Tibial artery (tissue), 4 donors: ENCODE measurements at regions not wholly inside any gene's neighbourhood (a gene's known extent, or its start where the extent isn't known, plus 50 kb on each side); places are given as distances from the start of the nearest gene placed in this dataset.

Source experiments
- DNase-seq, 2 donors: peaks; one replicate each; pipeline ENCODE4 v3.0.0-alpha.2; 2019
- H3K27ac ChIP-seq, 2 donors: fragments of 200-600 bp; sonication (generic) in 1 of 2; 1 replicate in 1 of 2; 2 replicates in 1 of 2; pipeline ENCODE4 v1.5.1; 2018 to 2019; ENCODE audit warnings: mild to moderate bottlenecking in 1 of 2
- H3K27me3 ChIP-seq, 2 donors: fragments of 200-600 bp; sonication (generic) in 1 of 2; one replicate each; pipeline versions ENCODE4 v1.5.1 to v1.6.0; 2016 to 2019
- H3K36me3 ChIP-seq, 3 donors: fragments of 200-600 bp; sonication (generic) in 2 of 3; one replicate each; pipeline ENCODE4 v1.5.1; 2016 to 2019; ENCODE audit warnings: mild to moderate bottlenecking in 2 of 3
- H3K4me1 ChIP-seq, 4 donors: fragments of 200-600 bp; sonication (generic) in 2 of 4; 1 replicate in 3 of 4; 2 replicates in 1 of 4; pipeline ENCODE4 v1.5.1; 2016 to 2019
- H3K4me3 ChIP-seq, 2 donors: fragments of 200-600 bp; sonication (generic) in 1 of 2; 1 replicate in 1 of 2; 2 replicates in 1 of 2; pipeline ENCODE4 v1.5.1; 2018 to 2019; ENCODE audit warnings: mild to moderate bottlenecking in 2 of 2
- H3K9me3 ChIP-seq, 3 donors: fragments of 200-600 bp; sonication (generic) in 1 of 3; one replicate each; pipeline ENCODE4 v1.5.1; 2016 to 2019
- intact Hi-C: fragments of 100-400 bp; cut with DNase I; formaldehyde crosslinking; loops from one replicate; pipeline ENCODE4 v1.15.0; 2023; ENCODE audit warnings: low total_unique reads
- TF ChIP-seq, protein P1 (sequence below), 2 experiments: fragments of 200-600 bp in 1 of 2; fragments of 450-650 bp in 1 of 2; IDR thresholded peaks; one replicate each; pipeline ENCODE4 v1.5.1; 2017 to 2019; ENCODE audit warnings: antibody characterized with exemption in 2 of 2, mild to moderate bottlenecking in 1 of 2, moderate library complexity in 1 of 2

DNA sequence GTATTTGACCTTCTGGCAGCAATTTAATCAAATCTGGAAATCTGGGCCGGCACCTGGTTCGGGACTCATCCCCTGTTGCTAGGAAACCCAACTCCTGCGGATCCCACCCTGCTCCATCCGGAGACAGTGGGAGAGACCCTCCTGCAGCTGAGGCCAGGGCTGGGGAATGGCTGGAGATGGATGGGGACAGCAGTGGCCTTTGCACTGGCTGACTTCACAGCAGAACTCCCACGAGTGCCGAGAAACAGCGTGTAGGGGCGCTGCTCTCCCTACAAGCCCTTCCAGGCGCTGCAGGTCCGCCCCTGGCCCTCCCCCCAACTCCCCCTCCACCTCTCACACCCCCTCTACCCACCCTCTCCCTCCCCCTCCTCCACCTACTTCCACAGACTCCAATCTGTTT lies 105.8 kb upstream of the PPP1R26 start:
- intact Hi-C loops = no loop called here
- H3K4me1 ChIP-seq = no peaks in the 10 kb centered on the region
- H3K27me3 ChIP-seq = peaks cover 0 to 69% of the 10 kb centered on the region in 2 donors

DNA sequence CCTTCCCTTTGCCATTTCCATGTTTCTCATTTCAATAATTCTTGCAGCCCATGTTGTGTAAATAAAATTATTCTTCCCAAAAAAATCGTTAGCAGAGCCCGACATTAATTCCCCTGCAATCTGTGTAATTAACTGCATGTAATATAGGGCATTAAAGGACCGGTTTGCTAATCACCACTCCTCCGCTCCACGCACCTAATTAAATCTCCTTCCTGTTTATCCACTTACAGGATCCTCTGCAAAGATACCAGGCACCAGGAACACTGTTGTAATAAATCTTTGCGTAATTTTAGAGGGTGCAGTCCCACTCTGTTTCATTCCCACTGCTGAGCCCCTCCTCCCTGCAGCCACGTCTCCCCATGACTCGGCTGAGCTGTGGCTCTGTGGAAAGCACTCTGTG lies 105.0 kb upstream of the PPP1R26 start:
- intact Hi-C loops = no loop called here
- H3K27ac ChIP-seq = no peak overlapping the region
- no peaks in the 10 kb centered on the region for H3K4me1 ChIP-seq
- no peaks in the 10 kb centered on the region for H3K9me3 ChIP-seq
- DNase-seq = no peak
- peaks cover 0 to 67% of the 10 kb centered on the region in 2 donors for H3K27me3 ChIP-seq
- no peak overlapping the region for H3K4me3 ChIP-seq
- no peaks in the 10 kb centered on the region for H3K36me3 ChIP-seq
- TF ChIP-seq, protein P1, sequence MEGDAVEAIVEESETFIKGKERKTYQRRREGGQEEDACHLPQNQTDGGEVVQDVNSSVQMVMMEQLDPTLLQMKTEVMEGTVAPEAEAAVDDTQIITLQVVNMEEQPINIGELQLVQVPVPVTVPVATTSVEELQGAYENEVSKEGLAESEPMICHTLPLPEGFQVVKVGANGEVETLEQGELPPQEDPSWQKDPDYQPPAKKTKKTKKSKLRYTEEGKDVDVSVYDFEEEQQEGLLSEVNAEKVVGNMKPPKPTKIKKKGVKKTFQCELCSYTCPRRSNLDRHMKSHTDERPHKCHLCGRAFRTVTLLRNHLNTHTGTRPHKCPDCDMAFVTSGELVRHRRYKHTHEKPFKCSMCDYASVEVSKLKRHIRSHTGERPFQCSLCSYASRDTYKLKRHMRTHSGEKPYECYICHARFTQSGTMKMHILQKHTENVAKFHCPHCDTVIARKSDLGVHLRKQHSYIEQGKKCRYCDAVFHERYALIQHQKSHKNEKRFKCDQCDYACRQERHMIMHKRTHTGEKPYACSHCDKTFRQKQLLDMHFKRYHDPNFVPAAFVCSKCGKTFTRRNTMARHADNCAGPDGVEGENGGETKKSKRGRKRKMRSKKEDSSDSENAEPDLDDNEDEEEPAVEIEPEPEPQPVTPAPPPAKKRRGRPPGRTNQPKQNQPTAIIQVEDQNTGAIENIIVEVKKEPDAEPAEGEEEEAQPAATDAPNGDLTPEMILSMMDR (IDR thresholded peaks at IDR 0.05) = no peak

More for the DNA sequence above, 105.8 kb upstream of the PPP1R26 start:
- no peak for DNase-seq
- TF ChIP-seq, protein P1 (IDR thresholded peaks at IDR 0.05) = no peak
- H3K27ac ChIP-seq = no peak overlapping the region
- H3K9me3 ChIP-seq = no peaks in the 10 kb centered on the region
- H3K36me3 ChIP-seq = no peaks in the 10 kb centered on the region
- no peak overlapping the region for H3K4me3 ChIP-seq

DNA sequence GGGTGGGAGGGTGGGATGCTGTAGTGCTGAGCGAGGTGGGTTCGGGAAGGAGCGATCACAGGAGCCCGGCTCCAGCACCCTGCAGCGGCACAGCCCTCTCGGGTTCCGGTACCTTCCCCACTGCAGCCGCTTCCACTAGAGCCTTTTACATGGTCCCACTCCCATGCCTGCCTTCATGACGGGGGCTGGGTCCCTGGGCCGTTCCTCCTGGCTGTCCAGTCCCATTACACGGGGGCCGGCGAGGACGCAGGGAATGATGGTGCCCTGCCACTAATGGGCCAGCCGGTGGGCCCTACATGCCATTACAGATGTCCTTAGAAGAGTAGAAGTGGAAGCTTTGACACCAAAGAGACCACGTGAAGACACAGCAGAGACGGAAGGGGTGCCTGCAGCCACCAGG lies 104.6 kb upstream of the PPP1R26 start:
- H3K9me3 ChIP-seq = no peaks in the 10 kb centered on the region
- intact Hi-C loops = no loop called here
- no peaks in the 10 kb centered on the region for H3K4me1 ChIP-seq
- peaks cover 0 to 67% of the 10 kb centered on the region in 2 donors for H3K27me3 ChIP-seq
- H3K4me3 ChIP-seq = no peak overlapping the region
- H3K36me3 ChIP-seq = no peaks in the 10 kb centered on the region
- no peak overlapping the region for H3K27ac ChIP-seq
- no peak for DNase-seq
- TF ChIP-seq, protein P1 (IDR thresholded peaks at IDR 0.05) = no peak

DNA sequence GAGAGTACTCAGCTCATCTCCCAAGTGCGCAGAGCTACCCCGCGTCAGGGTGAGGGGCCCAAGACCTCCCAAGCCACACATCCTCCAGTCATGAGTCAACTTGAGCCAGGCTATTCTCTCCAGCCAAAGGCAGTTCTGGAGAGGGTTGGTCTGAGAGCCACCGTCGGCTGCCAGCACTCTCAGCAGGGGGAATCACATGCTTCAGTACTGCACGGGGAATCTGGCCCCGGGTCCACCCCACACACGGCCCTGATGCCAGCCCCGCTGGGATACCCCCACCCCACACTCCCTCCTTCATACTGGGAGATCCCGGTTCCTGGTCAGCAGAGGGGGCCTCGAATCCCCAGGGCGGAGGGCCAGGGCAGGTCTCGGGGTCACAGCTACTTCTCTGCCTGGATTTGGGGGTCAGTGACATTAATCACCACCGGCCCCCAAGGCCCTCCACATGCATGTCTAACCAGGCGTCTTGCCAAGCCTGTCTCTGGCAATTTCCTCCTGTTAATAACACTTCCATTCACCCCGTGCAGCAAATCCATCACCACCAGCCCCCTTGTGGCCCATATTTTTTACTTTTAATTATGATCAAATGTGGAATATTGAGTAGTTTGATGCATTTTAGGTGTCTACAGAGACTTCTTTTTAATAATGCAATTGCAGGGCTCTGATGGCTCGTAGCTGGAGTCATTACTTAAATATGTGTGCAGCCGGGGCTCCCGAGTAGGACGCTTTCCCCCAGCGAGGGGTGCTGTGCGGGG lies 102.9 kb upstream of the PPP1R26 start:
- DNase-seq = no peak
- TF ChIP-seq, protein P1 (IDR thresholded peaks at IDR 0.05) = no peak
- H3K36me3 ChIP-seq = no peaks in the 10 kb centered on the region
- no peaks in the 10 kb centered on the region for H3K9me3 ChIP-seq
- H3K4me3 ChIP-seq = no peak overlapping the region
- H3K4me1 ChIP-seq = no peaks in the 10 kb centered on the region
- intact Hi-C loops = no loop called here
- no peak overlapping the region for H3K27ac ChIP-seq
- peaks cover 0 to 67% of the 10 kb centered on the region in 2 donors for H3K27me3 ChIP-seq

DNA sequence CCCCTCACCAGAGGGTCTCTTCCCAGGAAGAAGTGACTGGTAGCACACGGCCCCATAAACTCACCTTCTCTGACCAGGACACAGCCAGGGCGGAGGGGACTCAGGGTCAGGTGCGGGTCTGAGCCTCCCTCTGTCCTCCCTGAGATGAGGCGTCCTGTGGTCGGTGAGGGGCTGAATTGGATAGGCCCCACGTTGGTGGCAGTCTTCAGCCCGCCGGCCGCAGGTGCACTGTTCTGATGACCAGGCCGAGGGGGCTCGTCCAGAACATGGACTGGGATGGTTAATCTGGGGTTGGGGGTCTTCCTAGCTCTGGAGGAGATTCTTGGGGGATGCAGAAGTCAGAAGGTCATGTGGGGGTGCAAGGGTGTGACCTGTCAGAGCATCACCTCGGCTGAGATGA lies 102.2 kb upstream of the PPP1R26 start:
- TF ChIP-seq, protein P1 (IDR thresholded peaks at IDR 0.05) = no peak
- DNase-seq = no peak
- intact Hi-C loops = no loop called here
- H3K4me1 ChIP-seq = no peaks in the 10 kb centered on the region
- no peak overlapping the region for H3K27ac ChIP-seq
- peaks cover 0 to 66% of the 10 kb centered on the region in 2 donors for H3K27me3 ChIP-seq
- no peaks in the 10 kb centered on the region for H3K36me3 ChIP-seq
- H3K9me3 ChIP-seq = no peaks in the 10 kb centered on the region
- no peak overlapping the region for H3K4me3 ChIP-seq
